Loucy (cell line): ENCODE measurements at regions not wholly inside any gene's neighbourhood (a gene's known extent, or its start where the extent isn't known, plus 50 kb on each side); places are given as distances from the start of the nearest gene placed in this dataset.

Experiments
- H2AFZ ChIP-seq: fragments of 200-600 bp; sonication (generic); 2 replicates; pipeline ENCODE4 v1.6.0; 2016; ENCODE audit warnings: antibody characterized with exemption, mild to moderate bottlenecking, low read length, moderate library complexity
- H3F3A ChIP-seq: fragments of 200-600 bp; 2 replicates; pipeline ENCODE4 v1.6.0; 2016; ENCODE audit warnings: antibody characterized with exemption, low read depth, mild to moderate bottlenecking
- H3K27me3 ChIP-seq: fragments of 200-600 bp; sonication (generic); 2 replicates; pipeline ENCODE4 v1.6.1; 2014; ENCODE audit warnings: low read length, mild to moderate bottlenecking; ENCODE audit not compliant: insufficient read depth, poor library complexity, severe bottlenecking
- H3K36me3 ChIP-seq: fragments of 200-600 bp; sonication (generic); 2 replicates; pipeline ENCODE4 v1.6.1; 2016; ENCODE audit warnings: low read length; ENCODE audit not compliant: insufficient read depth
- H3K4me1 ChIP-seq: fragments of 200-600 bp; sonication (generic); 2 replicates; pipeline ENCODE4 v1.5.1; 2014; ENCODE audit warnings: low read length, mild to moderate bottlenecking; ENCODE audit not compliant: insufficient read depth, poor library complexity, severe bottlenecking
- H3K4me2 ChIP-seq: fragments of 200-600 bp; sonication (generic); 2 replicates; pipeline ENCODE4 v1.6.0; 2014; ENCODE audit warnings: antibody characterized with exemption, low read length, low read depth, mild to moderate bottlenecking; ENCODE audit not compliant: poor library complexity, severe bottlenecking
- H3K4me3 ChIP-seq: fragments of 200-600 bp; sonication (generic); 2 replicates; pipeline ENCODE4 v1.5.1; 2014; ENCODE audit warnings: low read length, mild to moderate bottlenecking, mixed read lengths; ENCODE audit not compliant: poor library complexity, severe bottlenecking
- H3K79me2 ChIP-seq: fragments of 200-600 bp; sonication (generic); 2 replicates; pipeline ENCODE4 v1.6.1; 2014; ENCODE audit warnings: low read length; ENCODE audit not compliant: insufficient read depth
- H3K9ac ChIP-seq: fragments of 200-600 bp; sonication (generic); 2 replicates; pipeline ENCODE4 v1.6.0; 2014; ENCODE audit warnings: mild to moderate bottlenecking, low read depth, low read length, moderate library complexity; ENCODE audit not compliant: poor library complexity, severe bottlenecking
- H3K9me2 ChIP-seq: fragments of 200-600 bp; sonication (generic); replicated peaks from 2 replicates; pipeline ENCODE4 v1.6.1; 2016; ENCODE audit warnings: low read depth, low read length, mixed read lengths
- H3K9me3 ChIP-seq: fragments of 200-600 bp; sonication (generic); 2 replicates; pipeline ENCODE4 v1.6.1; 2014; ENCODE audit warnings: mild to moderate bottlenecking, antibody characterized with exemption, low read length, low read depth; ENCODE audit not compliant: insufficient read depth
- H4K20me1 ChIP-seq: fragments of 200-600 bp; sonication (generic); 2 replicates; pipeline ENCODE4 v1.6.0; 2014; ENCODE audit warnings: antibody characterized with exemption, low read length, mild to moderate bottlenecking; ENCODE audit not compliant: insufficient read depth, poor library complexity, severe bottlenecking
- EZH2phosphoT487 ChIP-seq: fragments of 200-600 bp; IDR thresholded peaks from 2 replicates; pipeline ENCODE4 v1.6.1; 2018; ENCODE audit warnings: antibody characterized with exemption, mild to moderate bottlenecking, moderate library complexity, borderline replicate concordance
- TF ChIP-seq, protein P1 (sequence below): fragments of 200-600 bp; sonication (generic); conservative IDR thresholded peaks from 2 replicates; pipeline ENCODE4 v1.5.1; 2014; ENCODE audit warnings: mild to moderate bottlenecking, antibody characterized with exemption, low read length

DNA sequence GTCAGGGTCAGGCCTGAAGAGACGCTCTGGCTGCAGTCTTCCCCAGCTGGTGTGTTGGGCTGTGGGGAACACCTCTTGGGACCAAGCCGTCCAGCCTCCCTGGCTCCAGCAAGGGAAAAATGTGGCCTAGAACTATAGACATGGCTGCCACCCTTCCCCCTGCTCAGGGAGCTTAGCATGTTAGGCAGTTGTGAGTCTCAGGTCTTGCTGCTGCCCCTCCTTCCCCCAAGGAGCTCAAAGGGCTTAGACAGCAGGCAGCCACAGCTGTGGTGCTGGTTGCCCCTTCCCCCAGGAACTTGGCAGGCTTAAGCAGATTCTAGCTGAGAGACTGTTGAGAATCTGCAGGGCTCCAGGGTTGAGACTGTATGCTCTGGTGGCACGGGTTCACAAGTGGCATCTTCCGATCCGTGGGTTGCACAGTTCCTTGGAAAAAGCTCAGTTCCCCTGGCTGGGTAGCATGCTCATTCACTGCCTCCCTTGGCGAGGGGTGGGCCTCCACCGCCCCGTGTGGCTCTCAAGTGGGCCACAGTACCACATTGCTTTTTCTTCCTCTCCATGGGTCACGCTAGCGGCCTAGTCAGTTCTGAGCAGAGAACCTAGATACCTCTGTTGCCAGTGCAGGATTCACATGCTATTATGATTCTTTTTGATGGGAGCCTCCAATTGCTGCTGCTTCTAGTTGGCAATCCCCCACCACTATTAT lies 1258.6 kb downstream of the OLFM4 start:
- no peak for TF ChIP-seq EZH2phosphoT487
- TF ChIP-seq, protein P1, sequence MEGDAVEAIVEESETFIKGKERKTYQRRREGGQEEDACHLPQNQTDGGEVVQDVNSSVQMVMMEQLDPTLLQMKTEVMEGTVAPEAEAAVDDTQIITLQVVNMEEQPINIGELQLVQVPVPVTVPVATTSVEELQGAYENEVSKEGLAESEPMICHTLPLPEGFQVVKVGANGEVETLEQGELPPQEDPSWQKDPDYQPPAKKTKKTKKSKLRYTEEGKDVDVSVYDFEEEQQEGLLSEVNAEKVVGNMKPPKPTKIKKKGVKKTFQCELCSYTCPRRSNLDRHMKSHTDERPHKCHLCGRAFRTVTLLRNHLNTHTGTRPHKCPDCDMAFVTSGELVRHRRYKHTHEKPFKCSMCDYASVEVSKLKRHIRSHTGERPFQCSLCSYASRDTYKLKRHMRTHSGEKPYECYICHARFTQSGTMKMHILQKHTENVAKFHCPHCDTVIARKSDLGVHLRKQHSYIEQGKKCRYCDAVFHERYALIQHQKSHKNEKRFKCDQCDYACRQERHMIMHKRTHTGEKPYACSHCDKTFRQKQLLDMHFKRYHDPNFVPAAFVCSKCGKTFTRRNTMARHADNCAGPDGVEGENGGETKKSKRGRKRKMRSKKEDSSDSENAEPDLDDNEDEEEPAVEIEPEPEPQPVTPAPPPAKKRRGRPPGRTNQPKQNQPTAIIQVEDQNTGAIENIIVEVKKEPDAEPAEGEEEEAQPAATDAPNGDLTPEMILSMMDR, result no peak
- H3K4me3 ChIP-seq, result no peak overlapping the region
- H3K27me3 ChIP-seq, result no peaks in the 10 kb centered on the region
- H3K79me2 ChIP-seq, result no peaks in the 10 kb centered on the region
- H3K9me3 ChIP-seq, result no peaks in the 10 kb centered on the region
- H3K4me2 ChIP-seq, result no peak overlapping the region
- no peaks in the 10 kb centered on the region for H3K36me3 ChIP-seq
- H3F3A ChIP-seq, result no peaks in the 10 kb centered on the region
- H3K9me2 ChIP-seq, result no peaks in the 10 kb centered on the region
- no peaks in the 10 kb centered on the region for H4K20me1 ChIP-seq
- H3K9ac ChIP-seq, result no peak overlapping the region
- no peak overlapping the region for H2AFZ ChIP-seq
- no peaks in the 10 kb centered on the region for H3K4me1 ChIP-seq

DNA sequence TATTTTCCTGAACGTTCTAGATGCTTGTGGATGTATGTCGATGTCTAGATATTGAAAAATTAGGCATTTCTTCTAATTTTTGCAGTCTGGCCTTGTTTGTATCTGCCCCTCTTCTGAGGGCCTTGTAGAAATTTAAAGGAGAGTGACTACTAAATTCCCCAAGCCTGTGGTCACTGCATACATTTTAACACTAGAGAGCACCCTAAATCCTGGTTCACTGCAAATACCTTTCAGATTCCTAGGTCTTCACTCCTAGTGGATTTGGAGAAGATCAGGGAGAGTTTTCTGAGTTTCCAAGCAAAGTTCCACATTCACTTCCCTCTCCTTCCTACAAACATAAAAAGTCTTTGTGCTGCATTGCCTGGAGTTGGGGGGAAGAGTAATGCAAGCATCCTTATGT lies 1272.5 kb downstream of the OLFM4 start:
- Histone ChIP-seq H3K4me3 (no peak overlapping the region), H2AFZ (no peak overlapping the region), H3K79me2 (no peaks in the 10 kb centered on the region), H3K4me1 (no peaks in the 10 kb centered on the region), H3K4me2 (no peak overlapping the region), H3K9ac (no peak overlapping the region), H3K9me2 (no peaks in the 10 kb centered on the region), H3K27me3 (no peaks in the 10 kb centered on the region), H3K9me3 (no peaks in the 10 kb centered on the region), H3F3A (no peaks in the 10 kb centered on the region), H3K36me3 (no peaks in the 10 kb centered on the region), H4K20me1 (no peaks in the 10 kb centered on the region)
- TF ChIP-seq, protein P1, result no peak
- no peak for TF ChIP-seq EZH2phosphoT487

DNA sequence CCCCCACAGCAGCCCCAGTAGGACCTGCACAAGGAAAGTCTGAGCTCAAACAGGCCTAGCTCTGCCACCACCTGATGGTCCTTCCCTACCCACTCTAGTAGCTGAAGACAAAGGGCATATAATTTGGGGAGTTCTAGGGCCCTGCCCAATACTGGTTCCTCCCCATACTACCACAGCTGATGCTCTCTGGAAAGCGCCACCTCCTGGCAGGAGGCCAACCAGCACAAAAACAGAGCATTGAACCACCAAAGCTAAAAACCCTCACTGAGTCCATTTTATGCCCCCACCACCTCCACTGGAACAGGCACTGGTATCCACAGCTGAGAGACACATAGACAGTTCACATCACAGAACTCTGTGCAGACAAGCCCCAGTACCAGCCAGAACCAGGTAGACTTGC lies 1276.8 kb downstream of the OLFM4 start:
- Histone ChIP-seq H2AFZ (no peak overlapping the region), H3F3A (no peaks in the 10 kb centered on the region), H4K20me1 (no peaks in the 10 kb centered on the region), H3K9ac (no peak overlapping the region), H3K4me2 (no peak overlapping the region), H3K9me3 (no peaks in the 10 kb centered on the region), H3K36me3 (no peaks in the 10 kb centered on the region), H3K9me2 (no peaks in the 10 kb centered on the region), H3K4me1 (no peaks in the 10 kb centered on the region), H3K27me3 (no peaks in the 10 kb centered on the region), H3K4me3 (no peak overlapping the region), H3K79me2 (no peaks in the 10 kb centered on the region)
- TF ChIP-seq, protein P1, result peak; percentile 32
- no peak for TF ChIP-seq EZH2phosphoT487
